PFSK-1 (cell line): ENCODE measurements at regions not wholly inside any gene's neighbourhood (a gene's known extent, or its start where the extent isn't known, plus 50 kb on each side); places are given as distances from the start of the nearest gene placed in this dataset.

Experiments
- FOXP2 ChIP-seq: optimal IDR thresholded peaks from 2 replicates; pipeline ENCODE3; 2011; ENCODE audit warnings: borderline replicate concordance, control low read depth, inconsistent platforms; ENCODE audit not compliant: insufficient read depth; ENCODE audit errors: extremely low read length, extremely low read depth
- POLR2AphosphoS5 ChIP-seq: IDR thresholded peaks from 2 replicates; pipeline ENCODE4 v1.6.1; 2012; ENCODE audit warnings: low read depth, mild to moderate bottlenecking, control low read depth, low read length, moderate library complexity
- REST ChIP-seq, 2 experiments: IDR thresholded peaks; 2 replicates each; pipeline versions ENCODE4 v1.6.1 to v1.8.0; 2011 to 2012; ENCODE audit warnings: low read depth in 2 of 2, low read length in 2 of 2, control low read depth in 1 of 2, inconsistent platforms in 1 of 2, mild to moderate bottlenecking in 1 of 2, moderate library complexity in 1 of 2; ENCODE audit not compliant: insufficient read depth in 1 of 2
- SIN3A ChIP-seq: IDR thresholded peaks from 2 replicates; pipeline ENCODE4 v1.6.1; 2012; ENCODE audit warnings: mild to moderate bottlenecking, low read length, moderate library complexity, borderline replicate concordance; ENCODE audit not compliant: insufficient read depth
- TAF1 ChIP-seq: IDR thresholded peaks from 2 replicates; pipeline ENCODE4 v1.6.1; 2012; ENCODE audit warnings: low read length, control low read depth, borderline replicate concordance; ENCODE audit not compliant: insufficient read depth

GRCh38 chr2:60097298-60097697 lies 456.2 kb downstream of the BCL11A start:
- no peak for TF ChIP-seq TAF1
- TF ChIP-seq REST (IDR thresholded peaks at IDR 0.05; ENCODE audit: insufficient read depth in 1 of 2, low read depth in 2 of 2, low read length in 2 of 2): no peak
- no peak for TF ChIP-seq FOXP2
- TF ChIP-seq SIN3A: no peak
- no peak for TF ChIP-seq POLR2AphosphoS5

- TF ChIP-seq REST (IDR thresholded peaks at IDR 0.05; ENCODE audit: insufficient read depth in 1 of 2, low read depth in 2 of 2, low read length in 2 of 2) (no peak), FOXP2 (no peak), TAF1 (no peak), POLR2AphosphoS5 (no peak), SIN3A (no peak)
Measured at GRCh38 chr2:60096556-60096955, 456.9 kb downstream of the BCL11A start.

DNA sequence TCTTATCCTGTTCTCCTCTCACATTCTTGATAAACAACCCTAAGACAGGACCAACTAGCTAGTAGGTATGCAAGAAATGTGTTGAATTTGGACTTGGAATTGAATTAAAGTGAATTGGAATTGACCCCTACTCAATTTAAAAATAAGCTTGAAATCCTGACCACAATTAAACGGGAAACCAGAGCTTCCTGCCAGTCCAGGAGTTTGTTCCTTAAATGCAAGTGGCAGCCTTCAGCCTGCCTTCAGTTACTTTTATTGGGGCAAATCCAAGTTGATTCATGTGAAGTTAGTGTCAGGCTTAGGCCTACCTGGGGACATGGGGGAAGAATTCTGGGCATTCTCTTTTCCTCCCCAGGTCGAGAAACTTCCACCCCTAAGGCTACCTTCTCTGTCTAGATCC lies 457.6 kb downstream of the BCL11A start:
- TF ChIP-seq SIN3A (no peak), FOXP2 (no peak), POLR2AphosphoS5 (no peak), REST (IDR thresholded peaks at IDR 0.05; ENCODE audit: insufficient read depth in 1 of 2, low read depth in 2 of 2, low read length in 2 of 2) (no peak), TAF1 (no peak)

DNA sequence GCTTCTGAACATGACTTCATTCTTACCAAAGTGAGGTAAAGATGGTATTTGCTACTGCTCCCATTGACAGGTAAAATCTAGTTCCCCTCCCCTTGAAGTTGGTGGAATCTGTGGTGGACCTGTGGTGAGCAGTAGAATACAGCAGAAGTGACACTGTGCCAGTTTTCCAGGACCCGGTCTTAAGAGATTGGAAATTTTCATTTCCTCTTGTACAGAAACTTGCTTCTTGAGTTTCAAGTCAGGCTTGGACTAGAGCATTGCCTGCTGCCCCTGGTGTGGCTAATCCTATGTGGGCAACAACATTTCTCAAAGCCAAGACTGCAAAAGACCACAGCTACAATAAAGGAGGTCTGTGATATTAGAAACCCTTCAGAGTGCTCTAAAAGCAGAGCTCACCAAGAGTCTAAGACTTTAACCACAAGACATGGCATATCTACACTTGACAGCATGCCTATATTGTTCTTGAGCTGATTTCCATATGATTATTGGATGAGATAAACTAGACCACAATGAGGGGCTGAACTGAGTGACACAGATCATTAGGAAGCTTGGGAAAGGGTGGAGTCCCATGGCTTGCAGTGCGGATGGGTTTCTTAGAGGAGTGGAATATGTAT lies 458.1 kb downstream of the BCL11A start:
- TF ChIP-seq FOXP2: no peak
- no peak for TF ChIP-seq SIN3A
- no peak for TF ChIP-seq POLR2AphosphoS5
- no peak for TF ChIP-seq TAF1
- no peak for TF ChIP-seq REST (IDR thresholded peaks at IDR 0.05; ENCODE audit: insufficient read depth in 1 of 2, low read depth in 2 of 2, low read length in 2 of 2)

GRCh38 chr2:60094450-60094929 lies 459.0 kb downstream of the BCL11A start:
- TF ChIP-seq POLR2AphosphoS5: no peak
